NT2/D1 (cell line): ENCODE measurements at regions not wholly inside any gene's neighbourhood (a gene's known extent, or its start where the extent isn't known, plus 50 kb on each side); places are given as distances from the start of the nearest gene placed in this dataset.

ENCODE experiments used
- DNase-seq: peaks from one replicate; pipeline ENCODE4 v3.0.0-alpha.2; 2011; ENCODE audit warnings: low read depth, low spot score
- H3K27me3 ChIP-seq: 2 replicates; pipeline ENCODE4 v1.6.0; 2011; ENCODE audit warnings: mild to moderate bottlenecking; ENCODE audit not compliant: insufficient read length, insufficient read depth
- H3K36me3 ChIP-seq: 2 replicates; pipeline ENCODE4 v1.6.1; 2011; ENCODE audit warnings: mild to moderate bottlenecking, low read length, mixed read lengths; ENCODE audit not compliant: insufficient read depth, insufficient read length
- H3K4me1 ChIP-seq: 2 replicates; pipeline ENCODE4 v1.5.1; 2011; ENCODE audit not compliant: insufficient read depth, insufficient read length
- H3K4me3 ChIP-seq: 2 replicates; pipeline ENCODE4 v1.5.1; 2011; ENCODE audit warnings: low read depth; ENCODE audit not compliant: insufficient read length
- H3K9ac ChIP-seq: 2 replicates; pipeline ENCODE4 v1.6.0; 2011; ENCODE audit warnings: low read depth; ENCODE audit not compliant: insufficient read length
- H3K9me3 ChIP-seq: 2 replicates; pipeline ENCODE4 v1.5.1; 2011; ENCODE audit warnings: mild to moderate bottlenecking, low read length; ENCODE audit not compliant: insufficient read depth
- SUZ12 ChIP-seq: IDR thresholded peaks from 2 replicates; pipeline ENCODE4 v1.6.1; 2011; ENCODE audit not compliant: insufficient read length, insufficient read depth; ENCODE audit errors: extremely low read depth
- YY1 ChIP-seq: IDR thresholded peaks from 2 replicates; pipeline ENCODE4 v1.6.1; 2011; ENCODE audit not compliant: insufficient read length, insufficient read depth
- ZNF274 ChIP-seq: IDR thresholded peaks from 2 replicates; pipeline ENCODE4 v1.6.1; 2011; ENCODE audit warnings: mild to moderate bottlenecking, low read depth, low read length

GRCh38 chr5:111853748-111854147 lies 96.8 kb upstream of the NREP start:
- H3K9ac ChIP-seq = no peak overlapping the region
- no peak for TF ChIP-seq YY1
- TF ChIP-seq ZNF274 = no peak
- TF ChIP-seq SUZ12 = no peak
- no peak for DNase-seq

GRCh38 chr5:111851631-111852548 lies 94.9 kb upstream of the NREP start:
- no peak for TF ChIP-seq YY1
- no peaks in the 10 kb centered on the region for H3K9me3 ChIP-seq
- DNase-seq = no peak
- H3K27me3 ChIP-seq = no peaks in the 10 kb centered on the region
- H3K36me3 ChIP-seq = no peaks in the 10 kb centered on the region
- no peak overlapping the region for H3K4me3 ChIP-seq
- H3K9ac ChIP-seq = no peak overlapping the region
- no peaks in the 10 kb centered on the region for H3K4me1 ChIP-seq

More at GRCh38 chr5:111853748-111854147, 96.8 kb upstream of the NREP start:
- Histone ChIP-seq H3K4me1 (no peaks in the 10 kb centered on the region), H3K27me3 (no peaks in the 10 kb centered on the region), H3K36me3 (no peaks in the 10 kb centered on the region), H3K9me3 (no peaks in the 10 kb centered on the region), H3K4me3 (no peak overlapping the region)

- Histone ChIP-seq H3K9me3 (no peaks in the 10 kb centered on the region), H3K36me3 (no peaks in the 10 kb centered on the region), H3K4me1 (no peaks in the 10 kb centered on the region), H3K9ac (no peak overlapping the region), H3K4me3 (no peak overlapping the region), H3K27me3 (no peaks in the 10 kb centered on the region)
- no peak for DNase-seq
- TF ChIP-seq ZNF274 = no peak
- no peak for TF ChIP-seq YY1
- TF ChIP-seq SUZ12 = no peak
Observed at GRCh38 chr5:111848476-111848875, 91.5 kb upstream of the NREP start.

GRCh38 chr5:111847052-111847925 lies 90.3 kb upstream of the NREP start:
- Histone ChIP-seq H3K9ac (no peak overlapping the region), H3K27me3 (no peaks in the 10 kb centered on the region), H3K4me1 (no peaks in the 10 kb centered on the region), H3K9me3 (no peaks in the 10 kb centered on the region), H3K36me3 (no peaks in the 10 kb centered on the region), H3K4me3 (no peak overlapping the region)
- no peak for DNase-seq
- TF ChIP-seq YY1 = no peak
- TF ChIP-seq ZNF274 = no peak
- no peak for TF ChIP-seq SUZ12

- TF ChIP-seq YY1 (no peak), SUZ12 (no peak), ZNF274 (no peak)
- H3K9me3 ChIP-seq = no peaks in the 10 kb centered on the region
- no peak for DNase-seq
Observed at GRCh38 chr5:111840036-111840674, 83.2 kb upstream of the NREP start.

GRCh38 chr5:111839438-111839837 lies 82.4 kb upstream of the NREP start:
- TF ChIP-seq SUZ12 (no peak), YY1 (no peak), ZNF274 (no peak)
- no peak overlapping the region for H3K9ac ChIP-seq

More at GRCh38 chr5:111840036-111840674, 83.2 kb upstream of the NREP start:
- H3K9ac ChIP-seq = no peak overlapping the region
- H3K27me3 ChIP-seq = no peaks in the 10 kb centered on the region
- no peak overlapping the region for H3K4me3 ChIP-seq
- no peaks in the 10 kb centered on the region for H3K4me1 ChIP-seq
- no peaks in the 10 kb centered on the region for H3K36me3 ChIP-seq

GRCh38 chr5:111836426-111836825 lies 79.4 kb upstream of the NREP start:
- no peak for DNase-seq
- H3K27me3 ChIP-seq = no peaks in the 10 kb centered on the region
- no peaks in the 10 kb centered on the region for H3K4me1 ChIP-seq

More at GRCh38 chr5:111839438-111839837, 82.4 kb upstream of the NREP start:
- H3K27me3 ChIP-seq = no peaks in the 10 kb centered on the region
- no peaks in the 10 kb centered on the region for H3K9me3 ChIP-seq
- no peaks in the 10 kb centered on the region for H3K4me1 ChIP-seq
- no peaks in the 10 kb centered on the region for H3K36me3 ChIP-seq
- H3K4me3 ChIP-seq = no peak overlapping the region
- DNase-seq = no peak

More at GRCh38 chr5:111836426-111836825, 79.4 kb upstream of the NREP start:
- no peak for TF ChIP-seq SUZ12
- TF ChIP-seq ZNF274 = no peak
- TF ChIP-seq YY1 = no peak
- Histone ChIP-seq H3K9me3 (no peaks in the 10 kb centered on the region), H3K36me3 (no peaks in the 10 kb centered on the region), H3K9ac (no peak overlapping the region), H3K4me3 (no peak overlapping the region)
